ENCODE measurements at regions not wholly inside any gene's neighbourhood (a gene's known extent, or its start where the extent isn't known, plus 50 kb on each side); places are given as distances from the start of the nearest gene placed in this dataset.

DNA sequence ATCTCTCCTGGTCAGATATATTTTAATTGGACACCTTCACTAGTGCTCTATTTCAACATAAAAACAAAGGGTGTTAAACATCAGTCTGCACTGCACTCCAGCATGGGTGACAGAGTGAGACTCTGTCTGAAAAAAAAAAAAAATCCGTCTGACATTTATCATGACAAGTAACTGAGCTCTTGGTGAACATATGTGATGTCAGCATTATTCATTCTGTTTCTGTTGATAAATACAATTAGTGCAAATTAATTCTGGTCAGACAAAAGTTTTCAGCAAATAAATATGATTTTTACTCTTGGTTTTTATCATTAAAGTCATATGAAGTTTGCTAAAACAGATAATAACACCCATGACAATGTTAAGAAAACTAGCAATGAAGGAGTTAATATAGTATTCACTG, 692.8 kb upstream of the GRM3 start:
- no peak for DNase-seq (ENCODE audit: low read depth in 1 of 2, low spot score in 1 of 2)
- TF ChIP-seq, protein P1, sequence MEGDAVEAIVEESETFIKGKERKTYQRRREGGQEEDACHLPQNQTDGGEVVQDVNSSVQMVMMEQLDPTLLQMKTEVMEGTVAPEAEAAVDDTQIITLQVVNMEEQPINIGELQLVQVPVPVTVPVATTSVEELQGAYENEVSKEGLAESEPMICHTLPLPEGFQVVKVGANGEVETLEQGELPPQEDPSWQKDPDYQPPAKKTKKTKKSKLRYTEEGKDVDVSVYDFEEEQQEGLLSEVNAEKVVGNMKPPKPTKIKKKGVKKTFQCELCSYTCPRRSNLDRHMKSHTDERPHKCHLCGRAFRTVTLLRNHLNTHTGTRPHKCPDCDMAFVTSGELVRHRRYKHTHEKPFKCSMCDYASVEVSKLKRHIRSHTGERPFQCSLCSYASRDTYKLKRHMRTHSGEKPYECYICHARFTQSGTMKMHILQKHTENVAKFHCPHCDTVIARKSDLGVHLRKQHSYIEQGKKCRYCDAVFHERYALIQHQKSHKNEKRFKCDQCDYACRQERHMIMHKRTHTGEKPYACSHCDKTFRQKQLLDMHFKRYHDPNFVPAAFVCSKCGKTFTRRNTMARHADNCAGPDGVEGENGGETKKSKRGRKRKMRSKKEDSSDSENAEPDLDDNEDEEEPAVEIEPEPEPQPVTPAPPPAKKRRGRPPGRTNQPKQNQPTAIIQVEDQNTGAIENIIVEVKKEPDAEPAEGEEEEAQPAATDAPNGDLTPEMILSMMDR (IDR thresholded peaks at IDR 0.05; ENCODE audit: insufficient read depth, low read length) = no peak
- no peak for TF ChIP-seq POLR2AphosphoS5 (IDR thresholded peaks at IDR 0.05; ENCODE audit: low read depth)
- no peak for TF ChIP-seq SPI1 (IDR thresholded peaks at IDR 0.05; ENCODE audit: borderline replicate concordance, low read depth)
- TF ChIP-seq, protein P2, sequence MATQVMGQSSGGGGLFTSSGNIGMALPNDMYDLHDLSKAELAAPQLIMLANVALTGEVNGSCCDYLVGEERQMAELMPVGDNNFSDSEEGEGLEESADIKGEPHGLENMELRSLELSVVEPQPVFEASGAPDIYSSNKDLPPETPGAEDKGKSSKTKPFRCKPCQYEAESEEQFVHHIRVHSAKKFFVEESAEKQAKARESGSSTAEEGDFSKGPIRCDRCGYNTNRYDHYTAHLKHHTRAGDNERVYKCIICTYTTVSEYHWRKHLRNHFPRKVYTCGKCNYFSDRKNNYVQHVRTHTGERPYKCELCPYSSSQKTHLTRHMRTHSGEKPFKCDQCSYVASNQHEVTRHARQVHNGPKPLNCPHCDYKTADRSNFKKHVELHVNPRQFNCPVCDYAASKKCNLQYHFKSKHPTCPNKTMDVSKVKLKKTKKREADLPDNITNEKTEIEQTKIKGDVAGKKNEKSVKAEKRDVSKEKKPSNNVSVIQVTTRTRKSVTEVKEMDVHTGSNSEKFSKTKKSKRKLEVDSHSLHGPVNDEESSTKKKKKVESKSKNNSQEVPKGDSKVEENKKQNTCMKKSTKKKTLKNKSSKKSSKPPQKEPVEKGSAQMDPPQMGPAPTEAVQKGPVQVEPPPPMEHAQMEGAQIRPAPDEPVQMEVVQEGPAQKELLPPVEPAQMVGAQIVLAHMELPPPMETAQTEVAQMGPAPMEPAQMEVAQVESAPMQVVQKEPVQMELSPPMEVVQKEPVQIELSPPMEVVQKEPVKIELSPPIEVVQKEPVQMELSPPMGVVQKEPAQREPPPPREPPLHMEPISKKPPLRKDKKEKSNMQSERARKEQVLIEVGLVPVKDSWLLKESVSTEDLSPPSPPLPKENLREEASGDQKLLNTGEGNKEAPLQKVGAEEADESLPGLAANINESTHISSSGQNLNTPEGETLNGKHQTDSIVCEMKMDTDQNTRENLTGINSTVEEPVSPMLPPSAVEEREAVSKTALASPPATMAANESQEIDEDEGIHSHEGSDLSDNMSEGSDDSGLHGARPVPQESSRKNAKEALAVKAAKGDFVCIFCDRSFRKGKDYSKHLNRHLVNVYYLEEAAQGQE (IDR thresholded peaks at IDR 0.05; ENCODE audit: insufficient replicate concordance, low read depth) = no peak
- TF ChIP-seq GABPA (IDR thresholded peaks at IDR 0.05; ENCODE audit: low read depth) = no peak
- H3K27me3 ChIP-seq (ENCODE audit: insufficient read depth, poor library complexity, severe bottlenecking) = no peaks in the 10 kb centered on the region
- H3K4me3 ChIP-seq (replicated peaks; ENCODE audit: insufficient read depth, low read length) = no peak overlapping the region
- no peak overlapping the region for H3K27ac ChIP-seq (replicated peaks)

DNA sequence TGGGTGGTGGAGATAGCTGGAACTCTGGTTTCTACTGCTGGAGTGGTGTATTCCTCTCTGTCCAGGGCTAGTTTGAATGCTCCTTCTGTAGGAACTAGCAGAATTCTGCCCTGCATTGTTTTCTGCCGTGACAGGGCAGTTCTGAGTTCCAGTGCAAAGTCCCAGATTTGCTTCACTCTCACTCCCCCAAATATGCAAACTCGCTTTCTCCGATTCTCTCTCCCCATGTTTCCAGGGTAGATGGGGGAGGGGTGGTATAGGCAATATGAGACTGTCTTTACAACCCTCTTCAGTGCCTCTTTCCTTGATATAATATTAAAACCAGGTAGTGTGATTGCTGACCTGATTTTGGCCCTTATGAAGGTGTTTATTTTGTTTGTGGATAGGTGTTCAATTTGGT, 693.3 kb upstream of the GRM3 start:
- no peak for TF ChIP-seq GABPA (IDR thresholded peaks at IDR 0.05; ENCODE audit: low read depth)
- Histone ChIP-seq H3K27me3 (ENCODE audit: insufficient read depth, poor library complexity, severe bottlenecking) (no peaks in the 10 kb centered on the region), H3K27ac (replicated peaks) (no peak overlapping the region), H3K4me3 (replicated peaks; ENCODE audit: insufficient read depth, low read length) (no peak overlapping the region)
- DNase-seq (ENCODE audit: low read depth in 1 of 2, low spot score in 1 of 2) = no peak

DNA sequence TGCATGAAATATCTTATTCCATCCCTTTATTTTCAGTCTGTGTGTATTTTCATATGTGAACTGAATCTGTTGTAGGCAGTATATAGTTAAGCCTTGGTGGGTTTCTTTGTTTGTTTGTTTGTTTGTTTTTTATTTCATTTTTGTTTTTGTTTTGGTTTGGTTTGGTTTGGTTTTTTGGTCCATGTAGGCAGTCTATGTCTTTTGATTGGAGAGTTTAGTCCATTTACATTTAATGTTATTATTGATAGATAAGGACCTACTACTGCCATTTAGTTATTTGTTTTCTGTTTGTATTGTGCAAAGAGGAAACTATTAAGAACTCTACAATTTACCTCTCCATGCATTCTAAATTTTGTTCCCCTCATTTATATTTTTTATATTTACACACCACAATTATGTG, 695.9 kb upstream of the GRM3 start:
- Histone ChIP-seq H3K27ac (replicated peaks) (no peak overlapping the region), H3K27me3 (ENCODE audit: insufficient read depth, poor library complexity, severe bottlenecking) (no peaks in the 10 kb centered on the region), H3K4me3 (replicated peaks; ENCODE audit: insufficient read depth, low read length) (no peak overlapping the region)
- no peak for DNase-seq (ENCODE audit: low read depth in 1 of 2, low spot score in 1 of 2)
- TF ChIP-seq, protein P2 (IDR thresholded peaks at IDR 0.05; ENCODE audit: insufficient replicate concordance, low read depth) = no peak
- TF ChIP-seq POLR2AphosphoS5 (IDR thresholded peaks at IDR 0.05; ENCODE audit: low read depth) (no peak), GABPA (IDR thresholded peaks at IDR 0.05; ENCODE audit: low read depth) (no peak), SPI1 (IDR thresholded peaks at IDR 0.05; ENCODE audit: borderline replicate concordance, low read depth) (no peak)
- TF ChIP-seq, protein P1 (IDR thresholded peaks at IDR 0.05; ENCODE audit: insufficient read depth, low read length) = no peak

DNA sequence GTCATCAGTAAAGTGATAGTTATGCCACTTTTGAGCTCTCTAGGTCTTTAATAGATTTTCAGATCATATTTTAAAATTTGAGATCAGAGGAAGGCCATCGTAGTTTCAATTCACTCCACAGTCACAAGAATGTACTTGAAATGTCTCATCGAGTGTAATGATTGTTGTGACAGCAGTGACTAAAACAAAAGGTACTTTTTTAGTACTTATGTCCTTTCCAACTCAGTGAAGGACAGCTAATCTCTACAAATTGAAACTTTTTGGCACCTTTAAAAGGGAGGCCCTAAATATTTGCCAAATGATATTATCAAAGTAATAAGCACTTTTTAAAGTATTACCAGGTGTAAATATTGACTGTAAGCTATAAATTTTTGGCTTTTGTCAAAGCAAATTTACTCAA, 702.9 kb upstream of the GRM3 start:
- no peak overlapping the region for H3K4me3 ChIP-seq (replicated peaks; ENCODE audit: insufficient read depth, low read length)
- H3K27ac ChIP-seq (replicated peaks) = no peak overlapping the region
- no peak for DNase-seq (ENCODE audit: low read depth in 1 of 2, low spot score in 1 of 2)
- no peaks in the 10 kb centered on the region for H3K27me3 ChIP-seq (ENCODE audit: insufficient read depth, poor library complexity, severe bottlenecking)
- TF ChIP-seq, protein P1 (IDR thresholded peaks at IDR 0.05; ENCODE audit: insufficient read depth, low read length) = no peak
- TF ChIP-seq SPI1 (IDR thresholded peaks at IDR 0.05; ENCODE audit: borderline replicate concordance, low read depth) (no peak), GABPA (IDR thresholded peaks at IDR 0.05; ENCODE audit: low read depth) (no peak), POLR2AphosphoS5 (IDR thresholded peaks at IDR 0.05; ENCODE audit: low read depth) (no peak)
- TF ChIP-seq, protein P2 (IDR thresholded peaks at IDR 0.05; ENCODE audit: insufficient replicate concordance, low read depth) = no peak

Data from HL-60 (cell line).